Ovary (tissue), 3 donors: ENCODE measurements at regions not wholly inside any gene's neighbourhood (a gene's known extent, or its start where the extent isn't known, plus 50 kb on each side); places are given as distances from the start of the nearest gene placed in this dataset.

Source experiments
- CTCF ChIP-seq, 3 donors: fragments of 450-650 bp in 2 of 3; fragments of 200-600 bp in 1 of 3; IDR thresholded peaks; one replicate each; pipeline versions ENCODE4 v1.5.1 to v1.8.0; 2016 to 2022; ENCODE audit warnings: antibody characterized with exemption in 3 of 3, mild to moderate bottlenecking in 1 of 3
- POLR2A ChIP-seq: fragments of 450-650 bp; IDR thresholded peaks from one replicate; pipeline ENCODE4 v1.6.1; 2017; ENCODE audit warnings: antibody characterized with exemption, mild to moderate bottlenecking, moderate library complexity
- donor health status: DM: no; HTN: no; CAD: no.

- TF ChIP-seq CTCF (IDR thresholded peaks at IDR 0.05) (no peak), POLR2A (no peak)
These were observed 157.6 kb downstream of the HAUS1 start for GRCh38 chr18:46261799-46262198.
